KOPT-K1 (cell line): ENCODE measurements at regions not wholly inside any gene's neighbourhood (a gene's known extent, or its start where the extent isn't known, plus 50 kb on each side); places are given as distances from the start of the nearest gene placed in this dataset.

ENCODE experiments used
- H3K27ac ChIP-seq: fragments of 200-600 bp; sonication (generic); 2 replicates; pipeline ENCODE4 v1.5.1; 2016; ENCODE audit warnings: antibody characterized with exemption, mild to moderate bottlenecking, low read depth, low read length; ENCODE audit not compliant: poor library complexity, severe bottlenecking
- H3K36me3 ChIP-seq: fragments of 200-600 bp; sonication (generic); 2 replicates; pipeline ENCODE4 v1.5.1; 2017; ENCODE audit warnings: antibody characterized with exemption, mild to moderate bottlenecking, low read length, moderate library complexity; ENCODE audit not compliant: insufficient read depth
- H3K9me3 ChIP-seq: fragments of 200-600 bp; sonication (generic); 2 replicates; pipeline ENCODE4 v1.5.1; 2017; ENCODE audit warnings: antibody characterized with exemption, low read length, mild to moderate bottlenecking; ENCODE audit not compliant: insufficient read depth, poor library complexity, severe bottlenecking

DNA sequence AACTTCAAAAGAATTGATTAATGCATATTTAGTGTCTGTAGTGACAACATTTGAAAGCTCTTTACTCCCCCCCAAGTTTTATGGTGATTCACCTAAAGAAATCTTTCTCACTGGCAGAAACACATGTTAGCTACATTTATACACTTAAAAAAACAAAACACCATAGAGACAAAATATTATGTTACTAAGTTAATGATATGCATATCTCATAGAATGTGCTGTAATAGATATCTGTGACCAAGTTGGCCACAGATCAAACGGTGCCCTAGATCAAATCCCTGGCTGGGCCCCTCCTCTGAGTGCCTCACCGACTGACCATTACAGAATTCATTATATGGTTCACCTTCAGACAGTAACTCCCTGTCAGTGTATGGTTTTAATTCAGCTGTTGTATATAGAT lies 322.1 kb upstream of the LYPLAL1 start:
- Histone ChIP-seq H3K9me3 (no peaks in the 10 kb centered on the region), H3K27ac (no peak overlapping the region), H3K36me3 (no peaks in the 10 kb centered on the region)

DNA sequence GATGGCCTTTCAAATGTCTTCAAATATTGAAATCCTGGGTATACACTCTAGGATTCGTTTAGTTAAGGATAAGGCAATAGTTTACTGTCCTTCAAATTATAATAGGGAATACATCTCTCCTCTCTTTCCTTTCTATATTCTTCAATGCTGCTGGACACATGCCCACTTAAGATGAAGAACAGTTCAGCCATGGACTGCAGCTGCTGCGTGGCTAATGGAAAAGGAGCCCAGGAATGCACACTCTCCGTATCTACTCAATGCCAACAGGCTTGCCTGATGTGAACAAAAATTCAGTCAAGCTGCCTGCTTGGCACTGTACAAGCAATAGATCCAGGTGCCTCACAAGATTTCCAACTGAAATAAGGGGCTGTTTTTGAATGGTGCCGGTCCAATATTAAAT lies 321.2 kb upstream of the LYPLAL1 start:
- no peak overlapping the region for H3K27ac ChIP-seq

DNA sequence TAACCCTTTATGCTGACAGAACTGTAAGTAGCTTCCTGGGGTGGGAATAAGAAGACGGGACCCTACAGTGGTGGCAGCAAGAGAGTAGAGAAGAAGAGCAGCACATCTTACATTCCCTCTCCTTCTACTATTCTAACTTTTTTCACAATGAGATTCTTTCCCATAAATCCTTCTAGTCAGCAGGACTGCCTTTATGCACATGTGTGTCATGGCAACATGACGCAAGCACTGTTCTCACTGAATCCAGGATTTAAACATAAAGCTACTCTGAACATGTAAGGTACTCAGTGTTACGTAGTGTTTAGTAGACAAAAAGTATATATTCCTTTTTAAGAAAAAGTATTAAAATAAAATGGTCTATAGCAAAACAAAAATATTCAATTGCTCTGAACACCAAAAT lies 309.7 kb upstream of the LYPLAL1 start:
- Histone ChIP-seq H3K36me3 (no peaks in the 10 kb centered on the region), H3K9me3 (no peaks in the 10 kb centered on the region), H3K27ac (no peak overlapping the region)

More for the DNA sequence above, 321.2 kb upstream of the LYPLAL1 start:
- no peaks in the 10 kb centered on the region for H3K36me3 ChIP-seq
- H3K9me3 ChIP-seq = no peaks in the 10 kb centered on the region

DNA sequence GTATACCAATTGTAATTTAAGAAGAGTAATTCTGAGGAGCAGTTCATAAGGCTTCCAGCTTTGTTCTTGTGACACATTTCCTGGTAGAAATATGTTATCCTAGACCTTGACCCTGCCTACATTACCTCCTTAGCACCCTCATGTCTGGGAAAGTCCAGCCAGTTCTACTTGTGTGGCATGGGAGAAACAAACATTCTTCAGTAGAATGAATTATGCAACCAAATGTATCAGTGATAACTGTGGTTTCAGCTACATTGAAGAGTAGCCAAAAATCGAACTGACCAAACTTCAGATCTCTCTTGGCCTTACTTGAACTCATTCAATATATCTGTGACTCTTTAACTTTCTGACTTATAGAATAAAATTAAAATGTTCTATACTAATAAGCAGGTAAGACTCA lies 308.1 kb upstream of the LYPLAL1 start:
- no peaks in the 10 kb centered on the region for H3K9me3 ChIP-seq
- H3K27ac ChIP-seq = no peak overlapping the region
- H3K36me3 ChIP-seq = no peaks in the 10 kb centered on the region

DNA sequence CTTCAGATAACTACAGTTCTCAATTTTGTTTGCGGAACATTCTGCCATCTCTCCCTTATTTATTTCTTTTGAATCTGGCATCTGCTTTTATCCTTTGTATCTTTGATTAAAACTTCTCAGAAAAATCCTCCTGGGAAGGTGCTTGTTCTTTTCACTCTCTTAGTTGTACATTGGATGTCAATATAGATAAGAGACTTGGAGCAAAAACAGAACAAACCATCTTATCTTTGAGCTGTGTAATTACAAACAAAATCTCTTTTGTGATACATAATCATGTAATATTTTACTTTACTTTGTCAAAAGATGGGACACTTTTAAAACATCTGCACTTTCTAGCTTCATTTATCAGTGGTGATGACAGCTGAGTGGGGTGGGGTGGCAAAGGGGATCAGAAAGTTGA lies 307.2 kb upstream of the LYPLAL1 start:
- H3K36me3 ChIP-seq = no peaks in the 10 kb centered on the region
- no peaks in the 10 kb centered on the region for H3K9me3 ChIP-seq
- no peak overlapping the region for H3K27ac ChIP-seq

DNA sequence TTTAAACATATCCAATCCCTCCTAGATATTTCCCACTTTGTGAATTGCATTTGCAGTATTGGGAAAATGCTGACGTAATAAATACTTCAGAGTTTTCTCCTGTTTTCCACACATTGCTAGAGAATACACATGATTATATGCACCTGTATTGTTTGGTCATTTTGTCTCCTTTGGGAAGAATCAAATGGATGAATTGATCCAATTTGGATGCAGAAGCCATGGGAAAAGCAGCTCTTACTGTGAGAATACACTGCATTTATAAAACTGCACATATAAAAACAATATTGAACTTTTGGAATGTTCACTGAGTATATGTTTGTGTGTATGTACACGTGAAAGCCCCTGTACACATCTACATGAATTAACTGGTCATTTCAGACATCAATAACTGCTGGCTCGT lies 306.6 kb upstream of the LYPLAL1 start:
- no peak overlapping the region for H3K27ac ChIP-seq
- no peaks in the 10 kb centered on the region for H3K36me3 ChIP-seq
- H3K9me3 ChIP-seq = no peaks in the 10 kb centered on the region

DNA sequence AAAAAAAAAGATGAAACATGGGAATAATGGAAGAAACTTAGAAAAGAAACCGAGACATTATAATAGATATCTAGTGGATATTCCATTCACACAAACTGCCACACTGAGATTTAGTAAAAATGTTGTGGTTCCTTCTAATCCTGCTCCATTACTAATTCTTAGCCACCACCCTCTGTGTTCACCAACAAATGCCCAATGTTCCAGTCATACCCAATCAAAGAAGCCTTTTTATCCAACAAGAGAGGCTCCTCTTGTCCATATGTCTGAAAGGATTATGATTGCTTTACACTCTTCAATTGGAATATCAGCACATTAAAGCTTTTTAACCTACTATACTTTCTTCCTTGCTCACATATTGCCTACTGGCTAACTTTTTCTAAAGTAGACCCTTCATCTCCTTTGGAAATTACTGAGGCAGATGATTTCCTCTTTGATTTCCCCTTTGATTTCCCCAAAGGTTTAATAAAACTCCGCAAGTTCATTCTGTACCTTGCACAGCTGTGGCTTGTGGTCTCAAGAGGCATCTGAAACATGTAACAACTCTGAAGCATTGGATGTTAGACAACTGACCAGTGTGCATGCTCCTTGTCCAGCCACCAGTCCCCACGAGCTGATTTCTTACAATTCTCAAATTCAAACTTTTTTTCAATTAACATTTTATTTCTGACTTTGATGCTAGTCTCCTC lies 305.6 kb upstream of the LYPLAL1 start:
- Histone ChIP-seq H3K9me3 (no peaks in the 10 kb centered on the region), H3K27ac (no peak overlapping the region), H3K36me3 (no peaks in the 10 kb centered on the region)

DNA sequence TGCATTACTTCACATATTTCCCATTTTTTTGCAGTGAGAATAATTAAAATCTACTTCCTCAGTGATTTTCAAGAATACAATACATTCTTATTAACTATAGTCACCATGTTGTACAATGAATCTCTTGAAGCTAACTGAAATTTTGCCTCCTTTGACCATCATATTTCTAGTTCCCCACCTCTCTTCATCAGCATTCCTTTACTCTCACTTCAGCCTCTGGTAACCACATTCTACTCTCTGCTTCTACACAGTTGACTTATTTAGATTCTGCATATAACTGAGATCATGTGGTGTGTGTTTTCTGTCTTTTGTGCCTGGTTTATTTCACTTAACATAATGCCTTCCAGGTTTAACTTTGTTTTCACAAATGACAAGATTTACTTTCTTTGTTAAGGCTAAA lies 304.4 kb upstream of the LYPLAL1 start:
- H3K27ac ChIP-seq = no peak overlapping the region
- H3K9me3 ChIP-seq = no peaks in the 10 kb centered on the region
- H3K36me3 ChIP-seq = no peaks in the 10 kb centered on the region

DNA sequence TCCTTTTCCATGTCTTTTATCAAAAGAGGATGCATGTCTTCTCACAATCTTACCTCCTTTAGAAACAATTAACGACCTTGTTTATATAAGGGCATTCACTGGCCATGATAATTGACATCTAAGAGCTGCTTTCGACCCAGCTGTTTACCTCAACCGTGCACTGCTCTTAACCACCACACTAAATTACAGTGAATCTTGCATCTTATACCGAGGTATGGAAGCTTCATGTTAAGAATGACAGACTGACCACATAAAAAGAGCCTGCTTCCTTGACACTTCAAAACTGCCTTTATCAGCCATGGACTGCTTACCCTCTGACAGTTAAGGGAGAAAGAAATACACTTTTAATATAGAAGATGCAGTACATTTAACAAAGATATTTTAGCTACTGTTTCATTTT lies 301.7 kb upstream of the LYPLAL1 start:
- H3K36me3 ChIP-seq = no peaks in the 10 kb centered on the region
- no peaks in the 10 kb centered on the region for H3K9me3 ChIP-seq
- H3K27ac ChIP-seq = peak overlapping the region; percentile 58

DNA sequence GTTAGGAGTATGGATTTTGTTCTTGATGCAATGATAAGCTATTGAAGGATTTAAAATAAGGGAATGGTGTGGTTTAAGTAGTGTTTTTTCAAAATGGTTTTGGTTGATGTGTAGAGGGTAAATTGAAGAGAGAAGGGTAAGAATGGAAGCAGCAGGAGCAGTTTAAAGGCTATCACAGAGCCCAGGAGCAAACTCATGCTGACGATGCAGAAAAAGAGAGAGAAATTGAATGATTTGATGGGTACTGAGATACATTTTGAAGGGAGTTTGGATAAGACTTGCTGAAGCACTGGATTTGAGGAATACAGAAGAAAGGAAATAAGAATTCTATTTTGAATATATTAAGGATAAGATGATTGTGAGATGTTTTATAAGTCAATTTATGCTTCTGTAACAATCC lies 300.8 kb upstream of the LYPLAL1 start:
- no peaks in the 10 kb centered on the region for H3K9me3 ChIP-seq
- H3K27ac ChIP-seq = peak overlapping the region; percentile 58
- H3K36me3 ChIP-seq = no peaks in the 10 kb centered on the region

DNA sequence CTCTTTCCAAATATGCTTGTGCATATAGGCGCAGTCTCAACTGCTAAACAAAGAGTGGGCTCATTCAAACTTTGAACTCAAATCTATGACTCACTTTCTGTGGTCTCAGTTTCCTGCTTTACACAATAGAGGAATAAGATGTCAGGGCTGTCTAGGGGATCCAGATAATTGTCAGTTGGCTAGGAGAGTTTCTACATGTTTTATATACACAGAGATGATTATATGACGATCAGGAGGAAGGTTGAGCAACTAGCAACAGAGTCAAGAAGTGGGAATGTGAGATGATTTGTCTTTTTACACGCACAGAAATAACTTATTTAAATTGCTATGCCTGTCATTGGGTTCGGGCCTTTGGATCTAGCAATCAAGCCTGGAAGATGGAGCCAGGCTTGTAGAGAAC lies 299.4 kb upstream of the LYPLAL1 start:
- no peaks in the 10 kb centered on the region for H3K36me3 ChIP-seq
- no peaks in the 10 kb centered on the region for H3K9me3 ChIP-seq
- H3K27ac ChIP-seq = peak overlapping the region; percentile 58

DNA sequence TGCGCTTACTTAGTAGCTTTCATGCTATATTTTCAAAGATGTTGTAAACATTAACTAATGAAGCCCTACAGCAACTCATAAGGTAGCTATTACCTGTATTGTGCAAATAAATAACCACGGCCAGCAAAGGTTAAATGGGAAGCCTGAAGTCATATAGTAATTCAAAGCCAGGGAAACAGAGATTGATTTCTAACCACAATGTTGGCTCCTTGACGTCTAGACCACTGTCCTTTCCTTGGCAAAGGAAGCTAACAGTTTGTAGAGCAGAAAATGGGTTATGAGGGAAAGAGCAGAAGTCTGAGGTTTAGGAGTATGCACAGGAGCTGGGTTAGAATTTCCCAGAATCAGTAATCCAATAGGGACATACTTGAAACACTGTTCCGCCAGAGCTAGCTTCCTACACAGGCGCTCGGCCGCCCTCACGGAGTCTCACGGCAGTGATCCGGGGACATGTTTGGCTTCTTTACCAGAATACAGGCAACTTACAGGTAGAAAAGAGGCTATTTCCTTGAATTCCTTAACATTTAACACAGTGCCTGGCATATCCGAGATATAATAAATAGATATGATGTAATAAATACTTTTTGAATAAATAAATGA lies 298.8 kb upstream of the LYPLAL1 start:
- Histone ChIP-seq H3K27ac (peak overlapping the region; percentile 58), H3K9me3 (no peaks in the 10 kb centered on the region), H3K36me3 (no peaks in the 10 kb centered on the region)

DNA sequence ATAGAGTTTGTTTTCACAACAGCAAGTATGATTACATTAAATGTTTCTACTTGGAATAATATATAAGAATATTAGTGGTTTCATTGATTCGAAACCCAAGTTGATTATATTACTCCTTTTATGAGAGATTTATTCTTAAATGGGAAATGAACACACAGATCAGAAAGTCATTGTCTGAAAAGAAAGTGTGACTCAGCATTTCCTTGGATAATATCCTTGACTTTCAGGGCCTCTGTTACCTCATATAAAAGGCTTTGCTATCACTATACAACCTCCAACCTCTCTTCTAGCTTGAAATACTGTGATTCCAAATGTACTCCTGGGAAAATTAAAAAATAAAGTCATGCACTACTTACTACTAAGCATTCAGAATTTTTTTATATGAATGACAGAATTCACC lies 295.3 kb upstream of the LYPLAL1 start:
- no peak overlapping the region for H3K27ac ChIP-seq
- H3K36me3 ChIP-seq = no peaks in the 10 kb centered on the region
- H3K9me3 ChIP-seq = no peaks in the 10 kb centered on the region

DNA sequence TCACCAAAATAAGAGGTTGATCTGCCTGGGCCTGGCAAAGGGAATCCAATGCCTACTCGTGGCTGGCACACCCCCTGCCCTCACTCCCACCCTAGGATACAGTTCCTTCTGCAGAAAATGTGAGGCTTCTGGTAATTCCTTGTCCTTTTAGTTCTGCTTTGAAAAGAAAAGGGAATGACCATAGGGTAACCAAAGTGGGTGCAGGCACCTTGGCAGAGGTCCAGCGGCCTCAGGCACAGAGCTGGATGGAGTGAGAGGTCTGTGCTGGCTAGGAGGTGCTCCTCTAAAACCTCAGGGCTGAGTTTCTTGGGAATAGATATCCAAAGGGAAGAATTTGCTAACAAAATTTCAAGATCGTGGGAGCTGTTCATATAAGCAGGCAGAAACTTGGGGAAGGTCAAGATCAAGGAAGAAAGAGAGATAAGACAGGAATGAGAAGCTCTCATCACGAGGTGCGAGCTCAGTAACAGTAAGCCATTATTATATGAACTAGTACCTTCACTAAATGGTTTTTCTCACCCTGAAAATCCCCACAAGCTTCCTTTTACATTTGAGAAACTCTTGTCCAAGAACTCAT lies 293.1 kb upstream of the LYPLAL1 start:
- H3K36me3 ChIP-seq = no peaks in the 10 kb centered on the region
- H3K9me3 ChIP-seq = no peaks in the 10 kb centered on the region
- no peak overlapping the region for H3K27ac ChIP-seq

DNA sequence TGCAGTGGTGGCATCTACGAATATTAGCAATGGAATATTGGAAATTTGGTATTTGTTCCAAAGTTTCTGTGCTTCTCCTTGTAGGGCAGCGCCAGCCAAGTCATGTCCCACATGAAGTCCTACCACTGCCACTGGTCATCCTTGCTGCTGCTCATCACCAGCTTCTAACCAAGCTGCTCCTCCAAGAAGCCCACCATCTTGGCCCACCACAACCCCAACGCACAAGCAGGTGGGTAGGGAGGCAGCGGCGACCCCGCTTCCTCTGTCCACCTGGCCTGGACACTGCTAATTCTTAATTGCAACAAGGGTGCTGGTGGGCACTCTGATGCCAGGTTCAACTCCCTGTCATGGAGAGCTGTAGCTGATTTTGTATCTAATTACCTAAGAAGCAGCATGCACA lies 291.2 kb upstream of the LYPLAL1 start:
- no peak overlapping the region for H3K27ac ChIP-seq

More for the DNA sequence above, 291.2 kb upstream of the LYPLAL1 start:
- Histone ChIP-seq H3K36me3 (no peaks in the 10 kb centered on the region), H3K9me3 (no peaks in the 10 kb centered on the region)
